ENCODE measurements at regions not wholly inside any gene's neighbourhood (a gene's known extent, or its start where the extent isn't known, plus 50 kb on each side); places are given as distances from the start of the nearest gene placed in this dataset.

- TF ChIP-seq CTCF (IDR thresholded peaks at IDR 0.05; ENCODE audit: low read depth, low read length): no peak
- no peak overlapping the region for H3K4me3 ChIP-seq (replicated peaks in 1 of 2; ENCODE audit: low read depth in 2 of 2, low read length in 2 of 2)
- DNase-seq (ENCODE audit: low read depth in 2 of 2): no peak
These were observed 50.9 kb upstream of the ANTXRL start for GRCh38 chr10:46235705-46236545.

GRCh38 chr10:46236546-46236887 is 50.3 kb upstream of the ANTXRL start:
- no peak for DNase-seq (ENCODE audit: low read depth in 2 of 2)
- H3K4me3 ChIP-seq (replicated peaks in 1 of 2; ENCODE audit: low read depth in 2 of 2, low read length in 2 of 2): no peak overlapping the region
- TF ChIP-seq CTCF (IDR thresholded peaks at IDR 0.05; ENCODE audit: low read depth, low read length): no peak

GRCh38 chr10:46236941-46237681 is 49.7 kb upstream of the ANTXRL start:
- no peak for TF ChIP-seq CTCF (IDR thresholded peaks at IDR 0.05; ENCODE audit: low read depth, low read length)
- H3K4me3 ChIP-seq (replicated peaks in 1 of 2; ENCODE audit: low read depth in 2 of 2, low read length in 2 of 2): no peak overlapping the region
- DNase-seq (ENCODE audit: low read depth in 2 of 2): no peak
